Peyer's patch (tissue), 4 donors: ENCODE measurements at regions not wholly inside any gene's neighbourhood (a gene's known extent, or its start where the extent isn't known, plus 50 kb on each side); places are given as distances from the start of the nearest gene placed in this dataset.
"Not testable (repeated sequence)": the region's sequence is repeated elsewhere in the genome, so short reads cannot be mapped to it uniquely, and the experiment has no call there.

ENCODE experiments used
- DNase-seq, 3 donors: peaks; one replicate each; pipeline ENCODE4 v3.0.0-alpha.2; 2017 to 2019
- H3K27ac ChIP-seq, 4 donors: fragments of 200-600 bp; sonication (generic); one replicate each; pipeline ENCODE4 v1.5.1; 2016 to 2019
- H3K27me3 ChIP-seq, 2 donors: fragments of 200-600 bp; sonication (generic); one replicate each; pipeline ENCODE4 v1.5.1; 2019
- H3K36me3 ChIP-seq, 3 donors: fragments of 200-600 bp; sonication (generic); one replicate each; pipeline ENCODE4 v1.5.1; 2016 to 2019
- H3K4me1 ChIP-seq, 4 donors: fragments of 200-600 bp; sonication (generic); one replicate each; pipeline ENCODE4 v1.5.1; 2016 to 2019
- H3K4me3 ChIP-seq, 4 donors: fragments of 200-600 bp; sonication (generic); 1 replicate in 3 of 4; 2 replicates in 1 of 4; pipeline ENCODE4 v1.5.1; 2016 to 2019; ENCODE audit warnings: mild to moderate bottlenecking in 1 of 4
- H3K9me3 ChIP-seq, 4 donors: fragments of 200-600 bp; sonication (generic); one replicate each; pipeline ENCODE4 v1.5.1; 2016 to 2019; ENCODE audit warnings: mild to moderate bottlenecking in 1 of 4
- CTCF ChIP-seq, 6 experiments: fragments of 450-650 bp in 4 of 6; fragments of 200-600 bp in 2 of 6; sonication (generic) in 1 of 6; IDR thresholded peaks; one replicate each; pipeline ENCODE4 v1.5.1; 2017 to 2019; ENCODE audit warnings: antibody characterized with exemption in 6 of 6, mild to moderate bottlenecking in 3 of 6, moderate library complexity in 1 of 6
- POLR2A ChIP-seq, 2 donors: fragments of 450-650 bp; IDR thresholded peaks; one replicate each; pipeline ENCODE4 v1.5.1; 2017; ENCODE audit warnings: antibody characterized with exemption in 2 of 2, mild to moderate bottlenecking in 2 of 2, moderate library complexity in 2 of 2

- H3K27ac ChIP-seq, result no peak overlapping the region
- no peaks in the 10 kb centered on the region for H3K9me3 ChIP-seq
- no peak overlapping the region for H3K4me3 ChIP-seq
- no peaks in the 10 kb centered on the region for H3K4me1 ChIP-seq
- no peaks in the 10 kb centered on the region for H3K27me3 ChIP-seq
- no peak for TF ChIP-seq CTCF (IDR thresholded peaks at IDR 0.05)
- no peak for TF ChIP-seq POLR2A (IDR thresholded peaks at IDR 0.05)
- DNase-seq, result no peak
- no peaks in the 10 kb centered on the region for H3K36me3 ChIP-seq
These were observed 106.6 kb upstream of the ADTRP start for GRCh38 chr6:11885159-11885558.

- H3K36me3 ChIP-seq, H3K4me3 ChIP-seq, H3K4me1 ChIP-seq, H3K27me3 ChIP-seq, H3K27ac ChIP-seq, DNase-seq, H3K9me3 ChIP-seq: not testable (repeated sequence)
These were observed 104.9 kb upstream of the ADTRP start for GRCh38 chr6:11883471-11883870.

GRCh38 chr6:11880156-11880555 lies 101.6 kb upstream of the ADTRP start:
- H3K4me1 ChIP-seq, H3K27ac ChIP-seq, H3K9me3 ChIP-seq, H3K27me3 ChIP-seq, H3K4me3 ChIP-seq, H3K36me3 ChIP-seq, DNase-seq: not testable (repeated sequence)

- no peaks in the 10 kb centered on the region for H3K36me3 ChIP-seq
- no peak for DNase-seq
- TF ChIP-seq POLR2A (IDR thresholded peaks at IDR 0.05) (no peak), CTCF (IDR thresholded peaks at IDR 0.05) (no peak)
- H3K9me3 ChIP-seq, result no peaks in the 10 kb centered on the region
- no peaks in the 10 kb centered on the region for H3K4me1 ChIP-seq
- no peak overlapping the region for H3K4me3 ChIP-seq
- H3K27me3 ChIP-seq, result no peaks in the 10 kb centered on the region
- no peak overlapping the region for H3K27ac ChIP-seq
These were observed 100.1 kb upstream of the ADTRP start for GRCh38 chr6:11878735-11879134.

GRCh38 chr6:11878029-11878428 lies 99.4 kb upstream of the ADTRP start:
- Histone ChIP-seq H3K27me3 (no peaks in the 10 kb centered on the region), H3K27ac (no peak overlapping the region), H3K36me3 (no peaks in the 10 kb centered on the region), H3K4me3 (no peak overlapping the region), H3K9me3 (no peaks in the 10 kb centered on the region), H3K4me1 (no peaks in the 10 kb centered on the region)
- no peak for DNase-seq
- TF ChIP-seq CTCF (IDR thresholded peaks at IDR 0.05) (no peak), POLR2A (IDR thresholded peaks at IDR 0.05) (no peak)

- H3K36me3 ChIP-seq, result no peaks in the 10 kb centered on the region
- peak in 2 of 3 donors; percentile 22 to 49 for DNase-seq
- H3K9me3 ChIP-seq, result no peaks in the 10 kb centered on the region
- no peak for TF ChIP-seq CTCF (IDR thresholded peaks at IDR 0.05)
- no peak overlapping the region for H3K27ac ChIP-seq
- H3K4me3 ChIP-seq, result no peak overlapping the region
- no peaks in the 10 kb centered on the region for H3K4me1 ChIP-seq
- no peaks in the 10 kb centered on the region for H3K27me3 ChIP-seq
These were observed 98.4 kb upstream of the ADTRP start for GRCh38 chr6:11876934-11877433.

- no peak overlapping the region for H3K27ac ChIP-seq
These were observed 96.9 kb upstream of the ADTRP start for GRCh38 chr6:11875325-11876109.

More at GRCh38 chr6:11875325-11876109, 96.9 kb upstream of the ADTRP start:
- Histone ChIP-seq H3K9me3 (no peaks in the 10 kb centered on the region), H3K4me3 (no peak overlapping the region), H3K27me3 (no peaks in the 10 kb centered on the region), H3K4me1 (no peaks in the 10 kb centered on the region), H3K36me3 (no peaks in the 10 kb centered on the region)
- TF ChIP-seq POLR2A (IDR thresholded peaks at IDR 0.05) (no peak), CTCF (IDR thresholded peaks at IDR 0.05) (no peak)
- DNase-seq, result no peak
